ENCODE measurements at regions not wholly inside any gene's neighbourhood (a gene's known extent, or its start where the extent isn't known, plus 50 kb on each side); places are given as distances from the start of the nearest gene placed in this dataset.

DNA sequence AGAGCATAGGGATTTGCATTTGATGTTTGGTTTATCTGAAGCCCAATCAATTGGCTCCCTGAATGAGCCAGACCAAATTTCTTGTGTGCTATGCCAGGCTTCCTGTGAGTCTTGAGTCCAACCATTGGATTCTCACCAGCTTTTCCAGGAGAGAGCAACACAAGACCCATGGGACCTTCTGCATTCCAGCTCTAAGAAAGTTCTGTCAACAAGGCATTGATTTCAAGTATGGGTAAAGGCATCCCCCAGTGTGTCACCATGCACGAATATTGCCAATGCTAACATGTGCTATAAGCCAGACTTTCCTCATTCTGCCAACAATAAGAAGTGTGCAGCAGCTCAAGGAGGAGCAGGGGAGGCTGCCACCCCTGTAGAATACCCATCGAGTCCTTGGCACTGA lies 266.6 kb downstream of the ETAA1 start:
- Histone ChIP-seq H3K9ac (ENCODE audit: low read depth in 1 of 2, low read length in 2 of 2) (no peak overlapping the region), H3K4me1 (ENCODE audit: control insufficient read depth in 4 of 4, insufficient read depth in 4 of 4, low read length in 3 of 4) (no peaks in the 10 kb centered on the region), H3K36me3 (ENCODE audit: control insufficient read depth in 4 of 4, insufficient read depth in 3 of 4, low read depth in 1 of 4, low read length in 3 of 4) (no peaks in the 10 kb centered on the region), H3K9me3 (ENCODE audit: control insufficient read depth in 4 of 4, low read length in 3 of 4) (peaks cover 0 to 5% (median 0%) of the 10 kb centered on the region in 4 donors), H3K4me3 (ENCODE audit: low read depth in 1 of 3, low read length in 3 of 3) (no peak overlapping the region), H3K27ac (ENCODE audit: low read depth in 1 of 2, low read length in 2 of 2) (no peak overlapping the region), H3K27me3 (ENCODE audit: control insufficient read depth in 4 of 4, insufficient read depth in 4 of 4, low read length in 3 of 4) (peaks cover 0 to 2% (median 0%) of the 10 kb centered on the region in 4 donors)
- TF ChIP-seq EGR1 (IDR thresholded peaks at IDR 0.05; ENCODE audit: low read depth in 2 of 2) (no peak), REST (IDR thresholded peaks at IDR 0.05) (no peak), ATF3 (IDR thresholded peaks at IDR 0.05) (no peak), HNF4G (IDR thresholded peaks at IDR 0.05) (no peak), ZBTB33 (IDR thresholded peaks at IDR 0.05) (no peak), RAD21 (IDR thresholded peaks at IDR 0.05) (no peak), YY1 (IDR thresholded peaks at IDR 0.05) (no peak), SP1 (IDR thresholded peaks at IDR 0.05) (no peak), GABPA (IDR thresholded peaks at IDR 0.05 in 1 of 2, conservative IDR thresholded peaks at IDR 0.05 in 1 of 2) (no peak), FOXA1 (IDR thresholded peaks at IDR 0.05) (no peak), FOXA2 (IDR thresholded peaks at IDR 0.05) (no peak), TAF1 (conservative IDR thresholded peaks at IDR 0.05) (no peak), NR2F2 (IDR thresholded peaks at IDR 0.05) (no peak), JUND (IDR thresholded peaks at IDR 0.05) (no peak), RXRA (IDR thresholded peaks at IDR 0.05) (no peak), HNF4A (conservative IDR thresholded peaks at IDR 0.05) (no peak)
- TF ChIP-seq, protein P1, sequence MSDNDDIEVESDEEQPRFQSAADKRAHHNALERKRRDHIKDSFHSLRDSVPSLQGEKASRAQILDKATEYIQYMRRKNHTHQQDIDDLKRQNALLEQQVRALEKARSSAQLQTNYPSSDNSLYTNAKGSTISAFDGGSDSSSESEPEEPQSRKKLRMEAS (IDR thresholded peaks at IDR 0.05) = no peak
- TF ChIP-seq, protein P2, sequence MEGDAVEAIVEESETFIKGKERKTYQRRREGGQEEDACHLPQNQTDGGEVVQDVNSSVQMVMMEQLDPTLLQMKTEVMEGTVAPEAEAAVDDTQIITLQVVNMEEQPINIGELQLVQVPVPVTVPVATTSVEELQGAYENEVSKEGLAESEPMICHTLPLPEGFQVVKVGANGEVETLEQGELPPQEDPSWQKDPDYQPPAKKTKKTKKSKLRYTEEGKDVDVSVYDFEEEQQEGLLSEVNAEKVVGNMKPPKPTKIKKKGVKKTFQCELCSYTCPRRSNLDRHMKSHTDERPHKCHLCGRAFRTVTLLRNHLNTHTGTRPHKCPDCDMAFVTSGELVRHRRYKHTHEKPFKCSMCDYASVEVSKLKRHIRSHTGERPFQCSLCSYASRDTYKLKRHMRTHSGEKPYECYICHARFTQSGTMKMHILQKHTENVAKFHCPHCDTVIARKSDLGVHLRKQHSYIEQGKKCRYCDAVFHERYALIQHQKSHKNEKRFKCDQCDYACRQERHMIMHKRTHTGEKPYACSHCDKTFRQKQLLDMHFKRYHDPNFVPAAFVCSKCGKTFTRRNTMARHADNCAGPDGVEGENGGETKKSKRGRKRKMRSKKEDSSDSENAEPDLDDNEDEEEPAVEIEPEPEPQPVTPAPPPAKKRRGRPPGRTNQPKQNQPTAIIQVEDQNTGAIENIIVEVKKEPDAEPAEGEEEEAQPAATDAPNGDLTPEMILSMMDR (IDR thresholded peaks at IDR 0.05; ENCODE audit: low read depth, low read length, missing input control) = no peak
- DNase-seq (ENCODE audit: low spot score) = no peak
- WGBS = 79% methylated on average over 2 of the region's 2 CpGs
